GM21786 (cell line): ENCODE measurements at regions not wholly inside any gene's neighbourhood (a gene's known extent, or its start where the extent isn't known, plus 50 kb on each side); places are given as distances from the start of the nearest gene placed in this dataset.
"Not testable (repeated sequence)": the region's sequence is repeated elsewhere in the genome, so short reads cannot be mapped to it uniquely, and the experiment has no call there.

Experiments used
- ATAC-seq: cut with Tn5 transposase; IDR thresholded peaks from one replicate; pipeline ENCODE4 v1.9.1; 2021; ENCODE audit not compliant: unreplicated experiment

GRCh38 chr14:83129496-83129895 lies 1595.8 kb upstream of the SEL1L start:
- no peak for ATAC-seq

- ATAC-seq, result no peak
These were observed 1600.5 kb upstream of the SEL1L start for GRCh38 chr14:83133981-83134645.

- ATAC-seq, result no peak
These were observed 1607.1 kb upstream of the SEL1L start for GRCh38 chr14:83140756-83141155.

GRCh38 chr14:83147006-83147405 lies 1613.4 kb upstream of the SEL1L start:
- ATAC-seq, result no peak

GRCh38 chr14:83151571-83151970 lies 1617.9 kb upstream of the SEL1L start:
- no peak for ATAC-seq

- no peak for ATAC-seq
These were observed 1619.4 kb upstream of the SEL1L start for GRCh38 chr14:83153081-83153480.

- no peak for ATAC-seq
These were observed 1628.8 kb upstream of the SEL1L start for GRCh38 chr14:83162361-83162929.

GRCh38 chr14:83163016-83163415 lies 1629.4 kb upstream of the SEL1L start:
- no peak for ATAC-seq

GRCh38 chr14:83164016-83164415 lies 1630.4 kb upstream of the SEL1L start:
- no peak for ATAC-seq

- ATAC-seq, result no peak
These were observed 1630.9 kb upstream of the SEL1L start for GRCh38 chr14:83164591-83164990.

- no peak for ATAC-seq
These were observed 1636.5 kb upstream of the SEL1L start for GRCh38 chr14:83170165-83170564.

GRCh38 chr14:83171761-83172160 lies 1638.1 kb upstream of the SEL1L start:
- ATAC-seq, result no peak

- no peak for ATAC-seq
These were observed 1638.7 kb upstream of the SEL1L start for GRCh38 chr14:83172363-83172762.

GRCh38 chr14:83173687-83174086 lies 1640.0 kb upstream of the SEL1L start:
- no peak for ATAC-seq

- ATAC-seq, result no peak
These were observed 1650.9 kb upstream of the SEL1L start for GRCh38 chr14:83184531-83184930.

- not testable (repeated sequence) for ATAC-seq
These were observed 1654.7 kb upstream of the SEL1L start for GRCh38 chr14:83188311-83188710.

GRCh38 chr14:83196236-83196635 lies 1662.6 kb upstream of the SEL1L start:
- ATAC-seq, result no peak

GRCh38 chr14:83197271-83197670 lies 1663.6 kb upstream of the SEL1L start:
- ATAC-seq, result no peak

- ATAC-seq, result no peak
These were observed 1673.9 kb upstream of the SEL1L start for GRCh38 chr14:83207550-83207949.

- no peak for ATAC-seq
These were observed 1674.7 kb upstream of the SEL1L start for GRCh38 chr14:83208341-83208740.

GRCh38 chr14:83217492-83217891 lies 1683.8 kb upstream of the SEL1L start:
- no peak for ATAC-seq

GRCh38 chr14:83247924-83248639 lies 1714.4 kb upstream of the SEL1L start:
- ATAC-seq, result no peak
